ENCODE measurements at regions not wholly inside any gene's neighbourhood (a gene's known extent, or its start where the extent isn't known, plus 50 kb on each side); places are given as distances from the start of the nearest gene placed in this dataset.
A peak's percentile ranks its signal among the peaks of the same experiment; 100 is the strongest.

- no peaks in the 10 kb centered on the region for H3K9me3 ChIP-seq (ENCODE audit: control insufficient read depth, insufficient read depth, low read length)
- H3K4me1 ChIP-seq (ENCODE audit: control insufficient read depth, insufficient read depth, low read length): no peaks in the 10 kb centered on the region
- H3K36me3 ChIP-seq (ENCODE audit: control insufficient read depth, insufficient read depth, low read length): no peaks in the 10 kb centered on the region
- H3K27me3 ChIP-seq (ENCODE audit: control insufficient read depth, insufficient read depth, low read length): no peaks in the 10 kb centered on the region
- H3K4me3 ChIP-seq (ENCODE audit: low read depth, low read length): no peak overlapping the region
- 67% methylated on average over 2 of the region's 4 CpGs for WGBS (ENCODE audit: insufficient coverage)
- DNase-seq (ENCODE audit: low read depth in 4 of 6, low spot score in 6 of 6): no peak
- H3K27ac ChIP-seq (ENCODE audit: low read depth, low read length): no peak overlapping the region
Observed at GRCh38 chr13:91066745-91067144, 280.7 kb upstream of the MIR17HG start.

GRCh38 chr13:91072486-91072885, 275.0 kb upstream of the MIR17HG start:
- no CpG with 5 or more reads among the region's 2 CpGs for WGBS (ENCODE audit: insufficient coverage)
- Histone ChIP-seq H3K36me3 (ENCODE audit: control insufficient read depth, insufficient read depth, low read length) (no peaks in the 10 kb centered on the region), H3K4me1 (ENCODE audit: control insufficient read depth, insufficient read depth, low read length) (no peaks in the 10 kb centered on the region), H3K27ac (ENCODE audit: low read depth, low read length) (no peak overlapping the region), H3K4me3 (ENCODE audit: low read depth, low read length) (no peak overlapping the region), H3K9me3 (ENCODE audit: control insufficient read depth, insufficient read depth, low read length) (no peaks in the 10 kb centered on the region), H3K27me3 (ENCODE audit: control insufficient read depth, insufficient read depth, low read length) (no peaks in the 10 kb centered on the region)
- DNase-seq (ENCODE audit: low read depth in 4 of 6, low spot score in 6 of 6): no peak

DNA sequence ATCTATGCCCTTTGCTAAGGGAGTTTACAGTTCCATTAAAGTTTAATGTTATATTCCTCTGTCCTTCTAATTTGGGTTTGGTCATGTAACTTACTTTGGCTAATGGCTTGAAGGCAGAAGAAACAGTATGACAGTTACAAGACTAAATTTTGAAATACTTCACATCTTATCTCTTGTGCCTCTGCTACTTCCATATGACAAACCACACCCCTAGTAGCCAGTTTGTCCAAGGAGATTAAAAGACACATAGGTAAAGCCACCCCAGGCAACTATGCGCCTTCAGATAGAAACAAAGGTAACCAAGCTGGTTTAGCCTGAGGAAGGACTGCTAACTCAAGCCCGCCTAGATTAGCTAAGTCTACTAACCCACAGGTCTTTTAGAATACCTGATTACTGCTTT, 273.4 kb upstream of the MIR17HG start:
- no CpG with 5 or more reads among the region's 2 CpGs for WGBS (ENCODE audit: insufficient coverage)
- DNase-seq (ENCODE audit: low read depth in 4 of 6, low spot score in 6 of 6): no peak
- H3K36me3 ChIP-seq (ENCODE audit: control insufficient read depth, insufficient read depth, low read length): no peaks in the 10 kb centered on the region
- no peaks in the 10 kb centered on the region for H3K9me3 ChIP-seq (ENCODE audit: control insufficient read depth, insufficient read depth, low read length)
- H3K27ac ChIP-seq (ENCODE audit: low read depth, low read length): no peak overlapping the region
- no peaks in the 10 kb centered on the region for H3K27me3 ChIP-seq (ENCODE audit: control insufficient read depth, insufficient read depth, low read length)
- H3K4me3 ChIP-seq (ENCODE audit: low read depth, low read length): no peak overlapping the region
- no peaks in the 10 kb centered on the region for H3K4me1 ChIP-seq (ENCODE audit: control insufficient read depth, insufficient read depth, low read length)

DNA sequence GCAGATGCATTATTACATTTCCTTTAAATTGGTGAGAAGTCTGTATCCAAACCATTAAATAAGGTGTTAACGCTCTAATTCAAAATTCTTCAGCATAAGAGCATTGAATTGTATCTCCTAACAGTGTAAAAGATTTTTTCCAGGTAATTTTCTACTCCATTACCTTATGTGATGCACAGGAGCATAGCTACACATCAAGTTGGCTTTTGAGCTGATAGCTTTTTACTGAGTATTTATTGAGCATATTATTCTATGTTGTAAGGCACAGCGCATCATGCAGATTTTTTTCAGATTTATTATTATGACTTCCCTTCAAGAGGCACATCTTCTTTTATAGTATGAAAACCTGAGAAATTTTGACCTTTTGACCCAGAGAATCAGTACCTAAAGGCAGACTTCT, 270.7 kb upstream of the MIR17HG start:
- WGBS (ENCODE audit: insufficient coverage): no CpG with 5 or more reads among the region's 2 CpGs
- peak in 1 of 6 donors; percentile 53 for DNase-seq (ENCODE audit: low read depth in 4 of 6, low spot score in 6 of 6)

GRCh38 chr13:91078093-91078679, 269.3 kb upstream of the MIR17HG start:
- H3K27me3 ChIP-seq (ENCODE audit: control insufficient read depth, insufficient read depth, low read length): no peaks in the 10 kb centered on the region
- DNase-seq (ENCODE audit: low read depth in 4 of 6, low spot score in 6 of 6): peak in 4 of 6 donors; percentile 13 to 73 (median 39)
- no peaks in the 10 kb centered on the region for H3K9me3 ChIP-seq (ENCODE audit: control insufficient read depth, insufficient read depth, low read length)
- no peaks in the 10 kb centered on the region for H3K4me1 ChIP-seq (ENCODE audit: control insufficient read depth, insufficient read depth, low read length)
- H3K27ac ChIP-seq (ENCODE audit: low read depth, low read length): no peak overlapping the region
- WGBS (ENCODE audit: insufficient coverage): 18% methylated on average over 2 of the region's 4 CpGs
- no peak overlapping the region for H3K4me3 ChIP-seq (ENCODE audit: low read depth, low read length)
- no peaks in the 10 kb centered on the region for H3K36me3 ChIP-seq (ENCODE audit: control insufficient read depth, insufficient read depth, low read length)

More for the DNA sequence above, 270.7 kb upstream of the MIR17HG start:
- no peak overlapping the region for H3K4me3 ChIP-seq (ENCODE audit: low read depth, low read length)
- H3K36me3 ChIP-seq (ENCODE audit: control insufficient read depth, insufficient read depth, low read length): no peaks in the 10 kb centered on the region
- H3K4me1 ChIP-seq (ENCODE audit: control insufficient read depth, insufficient read depth, low read length): no peaks in the 10 kb centered on the region
- H3K9me3 ChIP-seq (ENCODE audit: control insufficient read depth, insufficient read depth, low read length): no peaks in the 10 kb centered on the region
- H3K27ac ChIP-seq (ENCODE audit: low read depth, low read length): no peak overlapping the region
- no peaks in the 10 kb centered on the region for H3K27me3 ChIP-seq (ENCODE audit: control insufficient read depth, insufficient read depth, low read length)

DNA sequence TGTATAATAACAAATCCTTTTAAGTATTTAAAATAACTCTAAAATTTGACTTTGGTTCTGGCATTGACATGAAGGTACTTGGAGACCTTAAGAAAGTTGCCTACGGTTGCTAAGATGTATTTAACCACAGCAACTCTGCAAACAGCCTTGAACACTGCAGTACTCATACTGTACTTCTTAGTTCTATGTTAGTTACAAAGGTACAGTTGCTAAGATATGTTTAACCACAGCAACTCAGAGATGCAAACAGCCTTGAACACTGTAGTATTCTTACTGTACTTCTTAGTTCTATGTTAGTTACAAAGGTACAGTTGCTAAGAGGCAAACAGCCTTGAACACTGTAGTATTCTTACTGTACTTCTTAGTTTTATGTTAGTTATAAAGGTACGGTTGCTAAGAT, 268.3 kb upstream of the MIR17HG start:
- DNase-seq (ENCODE audit: low read depth in 4 of 6, low spot score in 6 of 6): no peak
- no CpG with 5 or more reads among the region's 2 CpGs for WGBS (ENCODE audit: insufficient coverage)
- H3K36me3 ChIP-seq (ENCODE audit: control insufficient read depth, insufficient read depth, low read length): no peaks in the 10 kb centered on the region
- H3K9me3 ChIP-seq (ENCODE audit: control insufficient read depth, insufficient read depth, low read length): no peaks in the 10 kb centered on the region
- no peak overlapping the region for H3K4me3 ChIP-seq (ENCODE audit: low read depth, low read length)
- no peak overlapping the region for H3K27ac ChIP-seq (ENCODE audit: low read depth, low read length)
- no peaks in the 10 kb centered on the region for H3K4me1 ChIP-seq (ENCODE audit: control insufficient read depth, insufficient read depth, low read length)
- no peaks in the 10 kb centered on the region for H3K27me3 ChIP-seq (ENCODE audit: control insufficient read depth, insufficient read depth, low read length)

DNA sequence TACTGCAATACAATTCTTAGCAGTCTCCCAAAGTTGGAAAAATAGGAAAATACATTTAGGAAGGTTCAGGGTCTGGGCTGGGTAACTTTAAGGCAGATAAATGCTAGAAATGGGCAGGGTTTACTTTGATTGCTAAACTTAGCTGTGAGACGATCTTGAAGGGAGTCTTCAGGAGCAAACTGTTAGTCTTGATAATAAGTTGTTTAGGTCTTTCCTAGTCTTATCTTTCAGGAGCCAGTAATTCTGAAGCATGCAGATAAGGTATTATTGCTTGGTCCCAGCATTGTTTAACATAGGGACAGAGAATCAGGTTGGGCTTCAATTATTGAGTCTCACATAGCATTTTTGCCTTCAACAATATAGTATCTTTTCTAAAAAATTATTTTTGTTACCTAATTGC, 262.4 kb upstream of the MIR17HG start:
- DNase-seq (ENCODE audit: low read depth in 4 of 6, low spot score in 6 of 6): no peak
- WGBS (ENCODE audit: insufficient coverage): 80% methylated on average over 1 of the region's 1 CpG
- Histone ChIP-seq H3K36me3 (ENCODE audit: control insufficient read depth, insufficient read depth, low read length) (no peaks in the 10 kb centered on the region), H3K27ac (ENCODE audit: low read depth, low read length) (no peak overlapping the region), H3K27me3 (ENCODE audit: control insufficient read depth, insufficient read depth, low read length) (no peaks in the 10 kb centered on the region), H3K9me3 (ENCODE audit: control insufficient read depth, insufficient read depth, low read length) (no peaks in the 10 kb centered on the region), H3K4me3 (ENCODE audit: low read depth, low read length) (no peak overlapping the region), H3K4me1 (ENCODE audit: control insufficient read depth, insufficient read depth, low read length) (no peaks in the 10 kb centered on the region)

GRCh38 chr13:91086936-91087716, 260.4 kb upstream of the MIR17HG start:
- WGBS (ENCODE audit: insufficient coverage): no CpG with 5 or more reads among the region's 2 CpGs
- H3K4me1 ChIP-seq (ENCODE audit: control insufficient read depth, insufficient read depth, low read length): no peaks in the 10 kb centered on the region
- no peak for DNase-seq (ENCODE audit: low read depth in 4 of 6, low spot score in 6 of 6)
- no peaks in the 10 kb centered on the region for H3K27me3 ChIP-seq (ENCODE audit: control insufficient read depth, insufficient read depth, low read length)
- no peaks in the 10 kb centered on the region for H3K9me3 ChIP-seq (ENCODE audit: control insufficient read depth, insufficient read depth, low read length)
- H3K27ac ChIP-seq (ENCODE audit: low read depth, low read length): no peak overlapping the region
- H3K36me3 ChIP-seq (ENCODE audit: control insufficient read depth, insufficient read depth, low read length): no peaks in the 10 kb centered on the region
- no peak overlapping the region for H3K4me3 ChIP-seq (ENCODE audit: low read depth, low read length)

DNA sequence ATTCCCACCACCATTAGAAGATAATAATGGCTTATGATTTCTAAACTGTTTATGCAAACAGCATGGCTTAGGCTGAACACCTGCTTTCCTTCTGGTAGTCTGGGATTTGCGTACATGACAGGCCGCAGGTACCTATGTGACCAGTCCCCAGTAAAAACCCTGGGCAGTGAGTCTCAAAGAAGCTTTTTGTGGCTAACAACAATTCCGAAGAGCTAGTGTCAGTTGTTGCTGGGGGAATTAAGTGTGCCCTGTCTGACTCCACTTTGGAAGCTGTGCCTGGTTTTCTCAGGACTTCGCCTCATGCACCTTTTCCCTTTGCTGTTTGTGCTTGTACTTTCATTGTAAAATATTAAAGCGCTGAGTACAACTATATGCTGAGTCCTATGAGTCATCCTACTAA, 250.2 kb upstream of the MIR17HG start:
- no peaks in the 10 kb centered on the region for H3K4me1 ChIP-seq (ENCODE audit: control insufficient read depth, insufficient read depth, low read length)
- no peak overlapping the region for H3K27ac ChIP-seq (ENCODE audit: low read depth, low read length)
- H3K4me3 ChIP-seq (ENCODE audit: low read depth, low read length): no peak overlapping the region
- H3K27me3 ChIP-seq (ENCODE audit: control insufficient read depth, insufficient read depth, low read length): no peaks in the 10 kb centered on the region
- WGBS (ENCODE audit: insufficient coverage): 82% methylated on average over 3 of the region's 5 CpGs
- no peaks in the 10 kb centered on the region for H3K36me3 ChIP-seq (ENCODE audit: control insufficient read depth, insufficient read depth, low read length)
- DNase-seq (ENCODE audit: low read depth in 4 of 6, low spot score in 6 of 6): no peak
- no peaks in the 10 kb centered on the region for H3K9me3 ChIP-seq (ENCODE audit: control insufficient read depth, insufficient read depth, low read length)

GRCh38 chr13:91099877-91100276, 247.6 kb upstream of the MIR17HG start:
- no CpG with 5 or more reads among the region's 1 CpG for whole genome bisulfite sequencing (ENCODE audit: insufficient coverage)
- no peak overlapping the region for H3K27ac ChIP-seq (ENCODE audit: low read depth, low read length)
- H3K27me3 ChIP-seq (ENCODE audit: control insufficient read depth, insufficient read depth, low read length): no peaks in the 10 kb centered on the region
- H3K4me3 ChIP-seq (ENCODE audit: low read depth, low read length): no peak overlapping the region
- no peaks in the 10 kb centered on the region for H3K4me1 ChIP-seq (ENCODE audit: control insufficient read depth, insufficient read depth, low read length)
- no peak for DNase-seq (ENCODE audit: low read depth in 4 of 6, low spot score in 6 of 6)
- H3K9me3 ChIP-seq (ENCODE audit: control insufficient read depth, insufficient read depth, low read length): peaks cover 1% of the 10 kb centered on the region
- no peaks in the 10 kb centered on the region for H3K36me3 ChIP-seq (ENCODE audit: control insufficient read depth, insufficient read depth, low read length)

Measured in spinal cord (tissue), 9 donors.